HG03558 (cell line): ENCODE measurements at regions not wholly inside any gene's neighbourhood (a gene's known extent, or its start where the extent isn't known, plus 50 kb on each side); places are given as distances from the start of the nearest gene placed in this dataset.
"Not testable (repeated sequence)": the region's sequence is repeated elsewhere in the genome, so short reads cannot be mapped to it uniquely, and the experiment has no call there.

Experiments
- ATAC-seq: cut with Tn5 transposase; IDR thresholded peaks from one replicate; pipeline ENCODE4 v1.9.1; 2021; ENCODE audit warnings: moderate number of reproducible peaks; ENCODE audit not compliant: unreplicated experiment; ENCODE audit errors: extremely low read depth

DNA sequence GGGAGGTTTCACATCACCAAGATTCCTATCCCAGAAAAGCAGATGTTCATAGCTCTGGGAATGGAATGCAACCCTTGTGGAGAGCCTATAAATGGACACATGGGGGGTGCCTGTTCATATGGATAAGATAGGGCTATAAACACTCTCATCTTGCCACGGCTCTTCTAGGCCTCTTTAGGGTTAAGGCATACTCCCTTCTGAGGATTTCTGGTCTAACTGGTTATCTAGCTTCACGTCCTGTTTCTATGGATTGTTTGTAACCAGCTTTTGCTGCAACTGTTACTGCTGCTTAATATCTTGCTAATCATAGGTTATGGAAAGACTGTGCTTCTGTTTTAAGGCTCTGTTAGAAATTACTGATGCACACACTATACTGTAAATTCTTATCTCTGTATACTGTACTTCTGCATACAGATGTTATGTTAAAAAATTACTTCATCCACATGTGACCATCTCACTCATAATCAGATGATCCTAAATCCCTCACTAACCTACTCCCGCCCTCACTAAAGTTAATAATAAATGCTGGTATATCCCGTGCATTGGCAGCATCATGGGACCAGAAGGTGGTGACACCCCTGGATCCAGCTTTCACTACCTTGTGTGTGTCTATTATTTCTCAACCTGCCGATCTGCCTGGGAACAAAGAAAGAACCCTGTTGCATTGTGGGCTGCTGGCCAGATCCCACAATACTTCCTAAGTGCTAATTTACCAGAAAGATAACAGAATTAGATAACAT, 68.7 kb downstream of the PRKAB2 start:
- ATAC-seq: not testable (repeated sequence)

GRCh38 chr1:147099192-147099591, 73.1 kb downstream of the PRKAB2 start:
- ATAC-seq: no peak

- not testable (repeated sequence) for ATAC-seq
Measured at GRCh38 chr1:147098338-147098973, 73.8 kb downstream of the PRKAB2 start.

GRCh38 chr1:147095691-147096090, 76.6 kb downstream of the PRKAB2 start:
- no peak for ATAC-seq

- no peak for ATAC-seq
Measured at GRCh38 chr1:147091801-147092200, 80.5 kb downstream of the PRKAB2 start.

- no peak for ATAC-seq
Measured at GRCh38 chr1:147089457-147089856, 82.8 kb downstream of the PRKAB2 start.

GRCh38 chr1:147086129-147086528, 86.1 kb downstream of the PRKAB2 start:
- no peak for ATAC-seq

DNA sequence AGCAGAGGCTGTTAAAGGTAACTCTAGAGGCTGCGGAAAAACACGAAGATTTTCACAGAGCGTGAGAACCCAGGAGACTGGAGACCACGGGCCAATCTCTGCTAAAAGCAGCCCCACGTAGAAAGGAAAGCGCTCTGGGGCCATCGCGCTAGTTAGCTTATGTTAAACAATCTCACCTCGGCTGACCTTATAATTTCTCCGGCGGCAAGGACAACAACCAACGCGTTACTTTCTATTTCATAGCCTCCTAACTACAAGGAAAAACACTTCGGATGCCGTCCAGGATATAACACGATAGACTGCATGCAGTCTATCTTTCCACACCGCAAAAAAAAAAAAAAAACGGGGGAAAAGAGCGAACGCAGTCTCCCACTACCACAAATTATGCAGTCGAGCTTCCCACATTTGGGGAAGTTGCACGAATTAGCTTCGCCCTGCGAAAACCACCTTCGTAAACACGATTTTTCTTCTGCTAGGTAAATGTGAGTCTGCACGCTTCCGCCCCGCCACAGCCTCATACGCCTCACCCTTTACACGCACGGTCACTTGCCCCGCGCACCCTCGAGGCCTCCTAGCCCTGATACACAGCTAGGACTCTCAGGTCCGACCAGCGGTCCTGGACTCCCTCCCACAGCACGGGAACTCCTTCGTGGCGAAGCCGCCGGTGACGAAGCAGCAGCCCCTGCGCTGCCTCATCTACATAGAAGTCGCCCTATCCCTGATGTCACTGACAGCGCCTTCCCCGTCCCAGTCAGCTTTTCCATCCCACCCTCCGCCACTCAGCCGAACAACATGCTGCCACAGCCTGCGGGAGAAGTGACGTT, 87.8 kb downstream of the PRKAB2 start:
- ATAC-seq: no peak

DNA sequence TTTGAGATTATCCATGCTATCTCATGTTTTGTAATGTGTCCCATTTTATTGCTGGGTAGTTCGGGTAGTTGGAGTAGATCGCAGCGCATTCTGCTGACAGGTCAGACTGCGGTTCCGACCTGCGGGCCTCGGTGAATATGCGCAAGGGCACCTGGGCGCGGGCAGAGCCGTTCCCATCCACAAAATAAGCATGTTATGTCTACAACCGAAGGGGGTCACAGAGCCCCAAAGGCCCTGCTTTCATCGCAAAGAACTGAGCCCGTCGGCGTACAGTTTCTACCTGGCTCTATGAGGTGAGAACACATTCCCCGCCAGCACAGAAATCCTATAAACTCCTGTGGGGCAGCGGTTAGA, 88.4 kb downstream of the PRKAB2 start:
- no peak for ATAC-seq

- ATAC-seq: no peak
Measured at GRCh38 chr1:147080671-147081394, 91.4 kb downstream of the PRKAB2 start.

GRCh38 chr1:147080006-147080661, 92.1 kb downstream of the PRKAB2 start:
- ATAC-seq: no peak

DNA sequence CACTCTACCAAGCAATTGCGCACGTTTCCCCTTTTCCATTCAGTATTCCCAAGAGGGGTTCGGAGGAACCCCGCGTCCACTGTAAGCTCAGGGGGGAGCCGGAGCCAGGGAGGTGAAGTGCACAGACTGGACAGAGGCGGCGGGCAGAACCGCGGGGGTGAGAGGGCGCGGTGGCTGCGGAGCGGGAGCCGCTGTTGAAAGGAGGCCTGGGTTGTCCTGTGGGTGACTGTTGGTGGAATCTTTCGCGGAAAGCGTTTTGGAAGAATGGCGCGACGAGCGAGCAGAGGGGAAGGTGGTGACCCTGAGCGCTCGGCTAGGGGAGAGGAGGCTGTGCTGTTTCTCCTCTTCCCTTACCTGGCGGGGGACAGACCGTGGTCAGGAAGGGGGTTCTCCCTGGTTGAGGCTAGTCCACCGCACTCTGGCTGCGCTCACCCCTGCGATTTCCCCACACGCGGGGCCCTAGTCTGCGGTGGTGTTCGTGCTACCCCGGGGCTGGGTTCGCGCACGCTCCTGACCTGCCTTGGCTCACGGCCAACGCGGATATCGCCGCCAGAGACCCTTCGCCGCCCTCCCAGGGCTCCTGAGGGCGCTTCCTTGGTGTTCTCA, 92.8 kb downstream of the PRKAB2 start:
- ATAC-seq: no peak

- ATAC-seq: no peak
Measured at GRCh38 chr1:147078606-147079399, 93.5 kb downstream of the PRKAB2 start.

GRCh38 chr1:147077936-147078605, 94.2 kb downstream of the PRKAB2 start:
- no peak for ATAC-seq

GRCh38 chr1:147077523-147077922, 94.7 kb downstream of the PRKAB2 start:
- ATAC-seq: no peak

DNA sequence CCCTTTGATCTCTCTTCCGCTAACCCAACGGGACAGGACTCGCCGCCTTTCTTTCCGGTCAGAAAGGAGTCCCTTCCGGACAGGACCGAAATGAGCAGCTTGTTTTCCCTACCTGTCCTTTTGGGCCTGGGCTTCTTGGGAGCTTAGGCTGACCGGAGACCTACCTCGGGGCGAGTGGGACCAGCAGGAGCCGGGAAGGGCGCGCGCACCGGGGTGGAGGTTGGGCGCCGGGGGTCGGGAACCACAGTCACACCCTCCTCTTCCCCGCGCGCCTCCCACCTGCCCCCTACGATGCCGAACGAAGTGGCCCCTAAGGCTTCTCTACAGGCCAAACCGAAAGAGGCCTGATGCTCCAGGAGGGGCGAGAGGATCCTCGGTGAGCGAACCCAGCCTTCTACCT, 95.2 kb downstream of the PRKAB2 start:
- no peak for ATAC-seq

- ATAC-seq: no peak
Measured at GRCh38 chr1:147076442-147076841, 95.8 kb downstream of the PRKAB2 start.
